ENCODE measurements at regions not wholly inside any gene's neighbourhood (a gene's known extent, or its start where the extent isn't known, plus 50 kb on each side); places are given as distances from the start of the nearest gene placed in this dataset.

- TF ChIP-seq POLR2A (IDR thresholded peaks at IDR 0.05; ENCODE audit: low read length), result no peak
- TF ChIP-seq GATA1 (IDR thresholded peaks at IDR 0.05; ENCODE audit: low read depth, low read length), result no peak
These were observed 1316.6 kb downstream of the FSTL5 start for GRCh38 chr4:160847228-160847627.

Measured in erythroblast (primary cell).